Endothelial cell (in vitro differentiated cells): ENCODE measurements at regions not wholly inside any gene's neighbourhood (a gene's known extent, or its start where the extent isn't known, plus 50 kb on each side); places are given as distances from the start of the nearest gene placed in this dataset.
"Not testable (repeated sequence)": the region's sequence is repeated elsewhere in the genome, so short reads cannot be mapped to it uniquely, and the experiment has no call there.

Experiments used
- DNase-seq: peaks from one replicate; pipeline ENCODE4 v3.0.0; 2021; ENCODE audit warnings: low spot score
- H3K27ac Mint-ChIP-seq: one replicate; pipeline ENCODE4 v1.8.0; 2021; ENCODE audit warnings: mixed read lengths, inconsistent platforms; ENCODE audit not compliant: unreplicated experiment
- H3K27me3 Mint-ChIP-seq: one replicate; pipeline ENCODE4 v1.8.0; 2021; ENCODE audit warnings: mild to moderate bottlenecking, moderate library complexity, mixed read lengths, inconsistent platforms; ENCODE audit not compliant: unreplicated experiment
- H3K36me3 Mint-ChIP-seq: one replicate; pipeline ENCODE4 v1.8.0; 2021; ENCODE audit warnings: mild to moderate bottlenecking, low read depth, mixed read lengths, inconsistent platforms; ENCODE audit not compliant: unreplicated experiment
- H3K4me1 Mint-ChIP-seq: one replicate; pipeline ENCODE4 v1.8.0; 2021; ENCODE audit warnings: mild to moderate bottlenecking, mixed read lengths, inconsistent platforms; ENCODE audit not compliant: unreplicated experiment
- H3K4me3 Mint-ChIP-seq: one replicate; pipeline ENCODE4 v1.8.0; 2021; ENCODE audit warnings: mild to moderate bottlenecking, mixed read lengths, inconsistent platforms; ENCODE audit not compliant: unreplicated experiment
- H3K9me3 Mint-ChIP-seq: one replicate; pipeline ENCODE4 v1.8.0; 2021; ENCODE audit warnings: mixed read lengths, inconsistent platforms; ENCODE audit not compliant: unreplicated experiment
- CTCF ChIP-seq: fragments of 200-600 bp; sonication (generic); IDR thresholded peaks from one replicate; pipeline ENCODE4 v1.5.0; 2021; ENCODE audit warnings: antibody characterized with exemption; ENCODE audit not compliant: unreplicated experiment

GRCh38 chr14:52146504-52146903, 77.6 kb upstream of the NID2 start:
- H3K4me3 Mint-ChIP-seq: no peak overlapping the region
- H3K27me3 Mint-ChIP-seq: peaks cover 2% of the 10 kb centered on the region
- H3K9me3 Mint-ChIP-seq: no peaks in the 10 kb centered on the region
- no peak for TF ChIP-seq CTCF
- no peak overlapping the region for H3K27ac Mint-ChIP-seq
- DNase-seq: no peak
- no peaks in the 10 kb centered on the region for H3K36me3 Mint-ChIP-seq
- peaks cover 4% of the 10 kb centered on the region for H3K4me1 Mint-ChIP-seq

DNA sequence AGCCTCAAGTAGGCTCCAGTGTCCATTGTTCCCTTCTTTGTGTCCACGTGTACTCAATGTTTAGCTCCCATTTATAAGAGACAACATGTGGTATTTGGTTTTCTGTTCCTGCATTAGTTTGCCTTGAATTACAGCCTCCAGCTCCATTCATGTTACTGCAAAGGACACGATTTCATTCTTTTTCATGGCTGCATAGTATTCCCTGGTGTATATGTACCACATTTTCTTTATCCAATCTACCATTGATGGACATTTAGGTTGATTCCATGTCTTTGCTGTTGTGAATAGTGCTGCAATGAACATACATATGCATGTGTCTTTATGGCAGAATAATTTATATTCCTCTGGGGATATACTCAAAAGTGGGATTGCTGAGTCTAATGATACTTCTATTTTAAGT, 75.2 kb upstream of the NID2 start:
- DNase-seq, H3K36me3 Mint-ChIP-seq, H3K9me3 Mint-ChIP-seq, H3K4me3 Mint-ChIP-seq, H3K27ac Mint-ChIP-seq, H3K4me1 Mint-ChIP-seq, H3K27me3 Mint-ChIP-seq: not testable (repeated sequence)

DNA sequence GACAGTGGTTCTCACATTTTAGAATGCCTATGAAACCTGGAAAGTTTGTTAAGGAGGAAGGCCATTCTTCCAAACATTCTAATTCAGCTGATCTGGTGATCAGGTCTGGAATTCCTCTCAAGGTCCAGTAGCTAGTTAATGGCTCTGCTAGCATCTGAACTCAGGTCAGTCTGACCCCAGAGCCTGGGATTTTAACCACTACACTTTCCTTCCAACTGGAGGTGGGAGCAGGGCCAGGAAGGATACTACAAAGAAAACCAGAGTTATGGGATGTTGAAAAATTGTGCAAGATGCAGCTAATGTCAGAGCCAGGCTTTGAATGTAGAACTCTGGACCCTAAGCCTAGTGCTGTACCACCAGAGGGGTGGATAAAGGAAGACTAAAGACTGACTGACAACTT, 73.6 kb upstream of the NID2 start:
- no peak overlapping the region for H3K4me3 Mint-ChIP-seq
- H3K4me1 Mint-ChIP-seq: peaks cover 3% of the 10 kb centered on the region
- H3K9me3 Mint-ChIP-seq: no peaks in the 10 kb centered on the region
- no peak overlapping the region for H3K27ac Mint-ChIP-seq
- no peaks in the 10 kb centered on the region for H3K27me3 Mint-ChIP-seq
- TF ChIP-seq CTCF: no peak
- no peak for DNase-seq
- no peaks in the 10 kb centered on the region for H3K36me3 Mint-ChIP-seq

GRCh38 chr14:52131640-52132320, 62.9 kb upstream of the NID2 start:
- H3K9me3 Mint-ChIP-seq: peaks cover 4% of the 10 kb centered on the region
- H3K27ac Mint-ChIP-seq: peak overlapping the region; percentile 84
- H3K4me3 Mint-ChIP-seq: no peak overlapping the region

GRCh38 chr14:52129721-52130120, 60.9 kb upstream of the NID2 start:
- Mint-ChIP-seq H3K4me1 (peaks cover 15% of the 10 kb centered on the region), H3K36me3 (no peaks in the 10 kb centered on the region), H3K27me3 (peaks cover 1% of the 10 kb centered on the region), H3K27ac (no peak overlapping the region), H3K4me3 (no peak overlapping the region), H3K9me3 (no peaks in the 10 kb centered on the region)
- TF ChIP-seq CTCF: no peak
- no peak for DNase-seq

More at GRCh38 chr14:52131640-52132320, 62.9 kb upstream of the NID2 start:
- TF ChIP-seq CTCF: peak; percentile 69
- H3K27me3 Mint-ChIP-seq: peaks cover 4% of the 10 kb centered on the region
- H3K4me1 Mint-ChIP-seq: peaks cover 9% of the 10 kb centered on the region
- peaks cover 4% of the 10 kb centered on the region for H3K36me3 Mint-ChIP-seq
- DNase-seq: peak; percentile 89
